UCSD-AML1 (cell line): ENCODE measurements at regions not wholly inside any gene's neighbourhood (a gene's known extent, or its start where the extent isn't known, plus 50 kb on each side); places are given as distances from the start of the nearest gene placed in this dataset.

Experiments used
- DNase-seq: peaks from one replicate; lab custom pipeline; 2025; ENCODE audit not compliant: unreplicated experiment; lab: John Stamatoyannopoulos, UW

- DNase-seq: no peak
Observed at GRCh38 chr19:31694761-31695160, 345.5 kb upstream of the TSHZ3 start.

GRCh38 chr19:31699421-31699820 lies 350.2 kb upstream of the TSHZ3 start:
- DNase-seq: no peak

- DNase-seq: no peak
Observed at GRCh38 chr19:31701146-31701545, 351.9 kb upstream of the TSHZ3 start.

GRCh38 chr19:31705656-31706055 lies 356.4 kb upstream of the TSHZ3 start:
- DNase-seq: no peak

GRCh38 chr19:31706131-31706530 lies 356.9 kb upstream of the TSHZ3 start:
- no peak for DNase-seq

GRCh38 chr19:31706691-31707620 lies 357.7 kb upstream of the TSHZ3 start:
- no peak for DNase-seq

GRCh38 chr19:31708520-31708919 lies 359.3 kb upstream of the TSHZ3 start:
- no peak for DNase-seq

- DNase-seq: no peak
Observed at GRCh38 chr19:31709476-31709875, 360.2 kb upstream of the TSHZ3 start.

- DNase-seq: no peak
Observed at GRCh38 chr19:31715249-31715945, 366.2 kb upstream of the TSHZ3 start.

GRCh38 chr19:31716826-31717225 lies 367.6 kb upstream of the TSHZ3 start:
- DNase-seq: no peak

GRCh38 chr19:31717269-31717923 lies 368.2 kb upstream of the TSHZ3 start:
- DNase-seq: no peak

GRCh38 chr19:31718032-31718431 lies 368.8 kb upstream of the TSHZ3 start:
- no peak for DNase-seq

GRCh38 chr19:31718898-31719297 lies 369.7 kb upstream of the TSHZ3 start:
- DNase-seq: no peak

- no peak for DNase-seq
Observed at GRCh38 chr19:31723101-31723500, 373.9 kb upstream of the TSHZ3 start.

- DNase-seq: no peak
Observed at GRCh38 chr19:31725051-31725450, 375.8 kb upstream of the TSHZ3 start.

- no peak for DNase-seq
Observed at GRCh38 chr19:31727536-31727935, 378.3 kb upstream of the TSHZ3 start.

- DNase-seq: no peak
Observed at GRCh38 chr19:31730270-31730669, 381.0 kb upstream of the TSHZ3 start.

- DNase-seq: no peak
Observed at GRCh38 chr19:31733591-31733990, 384.4 kb upstream of the TSHZ3 start.

- no peak for DNase-seq
Observed at GRCh38 chr19:31742249-31742648, 393.0 kb upstream of the TSHZ3 start.

- DNase-seq: no peak
Observed at GRCh38 chr19:31745731-31746130, 396.5 kb upstream of the TSHZ3 start.

GRCh38 chr19:31749231-31749630 lies 400.0 kb upstream of the TSHZ3 start:
- no peak for DNase-seq

GRCh38 chr19:31759359-31759758 lies 410.1 kb upstream of the TSHZ3 start:
- DNase-seq: no peak
